GM21528 (cell line): ENCODE measurements at regions not wholly inside any gene's neighbourhood (a gene's known extent, or its start where the extent isn't known, plus 50 kb on each side); places are given as distances from the start of the nearest gene placed in this dataset.

ENCODE experiments used
- ATAC-seq: cut with Tn5 transposase; IDR thresholded peaks from one replicate; pipeline ENCODE4 v1.9.1; 2021; ENCODE audit warnings: mild to moderate bottlenecking, moderate library complexity; ENCODE audit not compliant: unreplicated experiment, low FRiP score

DNA sequence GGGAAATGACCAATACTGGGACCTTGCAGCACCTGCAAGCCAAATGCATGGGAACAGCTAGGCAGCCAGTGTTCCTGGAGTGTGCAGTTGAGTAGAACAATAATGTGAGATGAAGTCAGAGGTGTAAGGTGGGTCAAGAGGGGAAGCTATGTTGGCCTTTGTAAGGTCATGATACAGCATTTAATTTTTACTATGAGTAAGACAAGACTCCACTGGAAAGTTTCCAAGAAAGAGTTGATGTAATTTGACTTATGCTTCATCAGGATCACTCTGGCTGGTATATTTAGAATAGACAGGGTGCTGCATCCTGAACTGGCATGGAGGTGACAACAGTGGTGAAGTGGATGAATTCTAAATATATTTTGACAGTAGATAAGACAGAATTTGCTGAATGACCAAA lies 744.8 kb downstream of the KCTD16 start:
- no peak for ATAC-seq

DNA sequence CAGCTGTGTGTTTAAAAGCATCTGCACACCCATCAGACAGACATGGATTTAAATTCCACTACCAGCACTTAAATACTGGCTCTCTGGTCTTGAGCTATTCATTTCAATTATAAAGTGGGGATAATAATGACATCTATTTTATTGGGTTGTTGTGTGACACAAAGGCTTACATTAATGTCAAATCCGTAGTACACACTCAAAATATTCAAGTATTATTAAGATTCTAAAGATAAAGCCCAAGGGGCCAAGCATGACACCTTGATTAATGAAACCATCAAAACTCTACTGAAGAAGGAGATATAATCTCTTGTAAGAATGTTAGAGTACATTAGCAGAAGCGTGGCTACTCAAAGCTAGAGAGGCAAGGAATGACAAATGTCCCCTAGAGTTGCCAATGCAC lies 743.0 kb downstream of the KCTD16 start:
- no peak for ATAC-seq

DNA sequence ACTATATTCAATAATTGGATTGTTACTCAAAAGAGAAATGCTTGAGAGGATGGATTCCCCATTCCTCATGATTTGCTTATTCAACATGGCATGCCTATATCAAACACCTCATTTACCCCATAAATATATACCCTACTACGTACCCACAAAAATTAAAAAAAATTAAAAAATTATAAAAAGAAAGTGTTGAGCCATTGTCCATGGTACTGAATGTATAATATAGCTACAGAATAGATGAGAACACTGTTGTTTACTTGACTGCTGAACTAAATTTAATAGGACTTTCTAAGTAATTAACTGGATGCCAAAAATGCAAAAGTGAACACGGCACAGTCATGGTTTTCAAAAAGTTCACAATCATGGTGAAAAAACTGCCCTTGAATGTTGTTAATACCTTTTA lies 725.8 kb downstream of the KCTD16 start:
- ATAC-seq = no peak

DNA sequence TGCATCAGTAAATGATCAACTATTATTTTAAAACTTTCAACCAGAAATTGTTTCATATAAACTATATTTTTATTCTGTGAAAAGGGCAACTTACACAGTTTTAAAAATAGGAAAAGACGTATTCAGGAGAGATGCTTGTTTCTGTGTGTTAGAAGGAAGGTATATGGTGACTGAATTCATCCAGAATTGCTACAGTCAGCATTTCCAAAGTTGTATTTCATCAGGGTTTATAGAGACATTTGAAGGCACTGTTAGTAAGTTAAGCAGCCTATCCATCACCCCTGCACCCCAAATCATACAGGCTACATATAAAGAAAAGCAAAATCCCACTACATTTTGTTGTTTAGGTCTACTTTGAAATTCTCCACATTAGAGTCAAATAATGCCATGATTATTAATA lies 716.0 kb downstream of the KCTD16 start:
- no peak for ATAC-seq

DNA sequence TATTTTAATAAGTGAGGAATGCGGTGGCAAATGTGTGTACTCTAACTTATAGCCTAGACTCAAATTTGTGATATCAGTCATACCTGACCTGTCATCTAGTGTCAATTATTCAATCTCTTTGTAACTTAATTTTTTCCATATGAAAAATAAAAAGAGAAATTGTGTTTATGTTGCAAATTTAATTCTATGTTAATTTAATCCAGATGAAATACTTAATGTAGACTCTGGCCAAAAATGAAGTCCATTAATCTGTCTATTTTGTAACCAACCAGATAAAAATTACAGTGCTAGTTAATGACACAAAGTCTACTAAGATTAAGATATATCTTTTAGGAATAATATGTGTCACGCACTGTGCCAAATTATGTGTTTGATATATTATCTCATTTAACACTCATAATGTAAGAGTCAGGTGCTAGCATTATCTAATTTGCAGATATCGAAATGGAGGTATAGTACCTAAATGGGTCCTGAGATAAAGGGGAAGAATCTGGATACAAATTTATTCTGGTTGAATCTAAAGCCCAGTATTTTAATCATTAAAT lies 712.1 kb downstream of the KCTD16 start:
- no peak for ATAC-seq

DNA sequence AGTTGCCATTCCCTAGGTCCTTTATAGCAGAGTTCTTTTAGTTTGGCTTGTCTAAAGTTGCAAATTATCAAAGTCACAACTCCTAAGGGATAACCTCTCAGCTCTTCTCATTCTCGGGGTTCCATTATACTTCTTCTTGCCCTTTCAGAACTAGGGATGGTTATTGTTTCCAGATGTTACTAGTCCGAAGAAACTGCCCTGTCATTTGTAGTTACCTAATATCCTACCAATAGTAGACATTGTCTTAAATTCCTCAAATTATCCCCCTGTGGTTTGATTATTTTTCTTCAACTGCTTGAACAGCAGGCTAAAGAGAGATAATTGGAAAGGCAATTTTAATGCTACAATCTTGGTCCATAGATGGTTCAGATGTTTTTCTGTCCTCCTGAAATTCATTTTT lies 709.8 kb downstream of the KCTD16 start:
- ATAC-seq = no peak

DNA sequence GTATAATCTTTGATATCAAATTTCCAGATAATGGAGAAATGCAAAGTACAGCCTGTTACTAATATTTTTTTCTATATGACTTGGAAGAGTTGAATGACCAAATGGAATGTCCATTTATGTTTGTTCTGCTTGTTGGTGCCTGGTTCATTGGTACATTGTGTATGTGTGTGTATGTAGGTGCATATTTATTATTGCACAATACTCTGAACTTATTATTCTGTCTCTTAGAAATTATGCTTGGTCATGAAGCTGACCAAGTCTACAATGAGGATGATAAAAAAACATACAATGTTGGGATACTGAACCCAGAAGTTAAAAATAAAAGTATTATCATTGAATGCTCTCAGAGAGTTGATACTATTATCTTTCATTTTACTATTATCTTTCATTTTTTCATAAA lies 706.3 kb downstream of the KCTD16 start:
- ATAC-seq = no peak

DNA sequence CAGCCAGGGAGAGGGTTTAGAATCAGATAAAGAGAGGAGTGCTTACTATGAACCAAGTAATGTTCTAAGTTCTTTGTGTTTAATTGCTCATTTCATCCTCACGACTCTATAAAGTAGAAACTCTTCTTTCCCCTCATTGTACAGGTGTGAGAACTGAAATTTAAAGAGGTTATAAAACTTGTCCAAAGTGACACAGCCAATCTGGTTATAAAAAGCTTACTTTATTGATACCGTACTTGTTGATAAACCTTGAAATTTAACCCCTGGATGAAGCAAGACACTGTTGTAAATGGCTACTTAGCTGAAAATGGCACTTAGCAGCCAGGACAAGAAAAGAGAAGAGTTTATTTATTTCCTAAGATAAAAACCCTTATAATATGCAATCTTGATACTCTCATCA lies 702.4 kb downstream of the KCTD16 start:
- no peak for ATAC-seq

DNA sequence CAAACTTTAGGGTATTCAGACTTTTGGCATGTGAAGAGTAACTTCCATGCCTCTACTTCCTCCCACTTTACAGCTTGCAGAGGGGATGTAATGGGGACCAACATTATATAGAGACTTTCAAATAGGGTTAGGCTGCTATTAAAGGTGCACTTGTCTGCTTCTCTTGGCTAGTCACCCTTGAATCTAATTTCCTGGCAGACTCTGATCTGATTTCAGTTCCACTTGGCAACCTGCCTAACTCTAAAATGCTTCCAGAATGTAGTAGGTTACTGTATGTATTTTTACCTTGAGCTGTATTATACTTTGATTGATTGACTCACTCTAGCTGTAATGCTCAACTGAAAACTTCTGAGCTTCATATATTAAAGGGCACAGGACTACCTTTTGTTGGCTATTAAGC lies 693.4 kb downstream of the KCTD16 start:
- no peak for ATAC-seq

DNA sequence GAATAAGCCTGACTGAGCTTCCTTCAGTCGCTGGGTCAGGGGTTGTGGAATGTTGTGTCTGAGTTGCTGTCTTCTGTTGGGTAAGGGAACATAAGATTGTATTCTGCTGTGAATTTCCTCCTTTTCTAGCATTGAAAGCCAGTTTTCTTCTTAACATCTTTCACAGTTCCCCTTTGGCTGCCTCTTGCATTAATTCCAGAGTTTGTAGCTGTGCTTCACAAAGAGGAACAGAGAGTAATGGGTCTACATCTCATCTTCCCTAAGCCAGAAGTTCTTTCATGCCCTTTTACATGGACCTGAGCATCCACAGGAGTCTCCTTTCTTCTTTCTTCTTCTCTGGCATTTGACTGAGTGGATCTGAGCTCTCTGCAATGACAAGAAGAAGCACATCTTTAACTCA lies 686.8 kb downstream of the KCTD16 start:
- ATAC-seq = no peak

DNA sequence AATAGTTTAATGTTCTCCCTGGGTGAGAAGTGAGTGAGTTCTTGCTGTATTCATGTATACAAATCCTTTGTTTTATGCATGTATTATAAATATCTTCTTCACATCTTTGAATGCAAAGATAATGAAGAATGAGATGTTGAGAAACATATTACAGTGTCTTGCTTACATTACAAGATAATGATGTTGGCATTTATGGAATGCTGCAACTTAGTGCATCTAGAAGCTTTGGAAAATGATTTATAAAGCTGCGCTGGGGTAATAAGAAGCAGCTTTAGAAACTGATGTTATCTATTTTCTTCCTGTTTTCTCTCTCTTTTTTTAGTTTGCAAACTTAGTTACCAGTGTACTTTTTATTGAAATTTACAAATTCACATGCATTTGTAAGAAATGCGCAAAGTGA lies 673.4 kb downstream of the KCTD16 start:
- no peak for ATAC-seq

DNA sequence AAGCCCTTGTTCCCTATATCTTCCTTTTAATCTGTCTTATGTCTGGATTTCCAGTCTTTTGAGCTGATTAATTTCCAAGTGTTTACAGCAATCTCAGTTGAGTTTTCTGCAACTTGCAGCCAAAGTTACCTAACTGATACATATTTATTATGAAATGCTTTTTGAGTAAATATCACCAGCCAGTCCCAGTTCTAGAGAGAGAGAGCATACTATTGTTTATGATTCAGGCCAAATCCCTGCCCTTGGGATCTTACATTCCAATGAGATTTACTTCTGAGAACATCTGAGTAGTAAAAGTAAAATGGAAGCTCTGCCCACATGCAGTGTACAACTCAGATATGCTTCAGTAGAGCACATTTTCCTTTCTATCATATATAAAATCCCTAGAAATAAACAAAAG lies 661.7 kb downstream of the KCTD16 start:
- ATAC-seq = no peak

DNA sequence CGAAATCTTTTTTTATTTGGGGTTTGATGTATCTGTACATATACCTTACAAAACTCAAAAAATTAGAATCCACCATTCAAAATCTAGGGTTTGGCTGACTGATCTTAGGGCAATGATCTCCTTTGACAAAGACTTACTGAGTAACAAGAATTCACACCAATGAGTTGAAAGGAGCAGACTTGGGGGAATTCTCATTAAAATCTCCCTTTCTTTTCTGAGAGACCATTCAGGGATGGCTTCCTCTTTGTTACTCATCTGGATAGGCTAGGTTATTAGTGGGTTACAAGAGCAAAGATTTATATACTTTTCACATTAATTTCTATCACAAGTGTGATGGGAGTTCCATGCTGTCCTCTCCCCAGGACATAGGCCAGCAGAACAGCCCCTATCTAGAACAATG lies 661.0 kb downstream of the KCTD16 start:
- ATAC-seq = no peak

DNA sequence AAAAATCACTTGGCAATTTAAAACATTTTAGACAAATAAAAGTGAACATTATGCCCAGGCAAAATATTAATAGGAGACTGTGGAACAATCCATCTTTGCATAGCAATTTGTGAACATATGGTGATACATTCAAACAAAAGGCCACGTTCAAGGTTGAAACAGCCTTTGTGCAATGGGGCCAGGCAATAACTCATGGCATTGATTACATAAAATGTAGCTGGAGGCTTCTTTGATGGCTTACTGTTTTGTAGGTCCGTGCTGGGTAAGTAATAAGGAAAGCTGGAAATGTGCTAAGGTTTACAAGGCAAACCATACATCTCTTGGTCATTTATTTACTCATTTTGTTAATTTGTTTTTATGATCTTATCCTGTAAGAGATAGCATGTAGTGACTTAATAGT lies 651.8 kb downstream of the KCTD16 start:
- no peak for ATAC-seq

DNA sequence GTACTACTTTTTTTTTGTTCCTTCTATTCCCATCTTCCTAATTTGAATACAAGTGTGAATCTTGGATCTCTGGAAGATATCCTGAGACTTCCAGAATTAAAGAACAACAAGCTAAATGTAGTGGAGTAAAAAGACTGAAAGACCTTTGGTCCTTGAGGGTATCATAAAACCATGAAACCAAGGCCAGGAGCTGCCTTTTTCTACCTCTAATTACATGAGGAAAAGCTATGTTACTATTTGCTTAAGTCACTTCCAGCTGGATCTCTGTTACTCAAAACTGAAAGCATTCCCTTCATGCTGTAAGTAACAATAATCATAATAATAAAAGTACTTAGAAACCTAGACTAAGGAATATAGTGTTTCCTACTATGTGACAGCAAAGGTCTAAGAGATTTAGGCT lies 649.6 kb downstream of the KCTD16 start:
- ATAC-seq = no peak

DNA sequence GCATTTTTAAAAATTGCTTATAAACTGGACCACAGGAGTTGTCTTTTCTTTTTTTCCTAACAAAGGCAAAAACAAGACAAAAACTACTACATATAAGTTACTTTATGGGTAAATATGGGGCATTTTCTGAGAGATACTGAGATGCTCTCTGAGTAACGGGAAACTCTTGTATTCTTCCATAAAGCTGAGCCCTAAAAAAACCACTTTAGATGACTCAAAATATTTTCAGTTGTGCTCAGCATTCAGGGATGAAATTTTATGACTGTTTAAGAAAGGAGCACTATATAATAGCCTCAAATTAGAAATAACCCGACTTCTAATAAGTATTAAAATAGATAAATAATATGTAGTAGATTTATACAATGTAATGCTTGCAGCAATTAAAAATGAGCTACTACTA lies 644.5 kb downstream of the KCTD16 start:
- no peak for ATAC-seq

DNA sequence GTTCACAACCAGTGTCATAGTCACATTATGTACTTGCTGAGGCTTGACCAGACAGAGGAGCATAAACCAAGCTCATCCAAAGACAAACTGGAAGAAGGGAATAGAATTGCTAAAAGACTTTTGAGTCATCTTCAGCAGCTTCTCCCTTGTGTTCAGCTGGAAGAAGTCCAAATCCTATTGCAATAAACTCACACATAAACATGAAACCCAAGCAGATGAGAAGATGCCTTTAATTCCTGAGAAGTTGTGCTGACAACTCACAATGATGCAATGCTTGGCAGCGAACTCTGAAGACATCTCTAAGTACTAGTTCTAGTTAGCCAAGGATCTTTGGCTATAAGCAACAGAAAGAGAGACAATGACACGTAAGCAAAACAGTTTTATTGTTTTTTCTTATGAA lies 642.1 kb downstream of the KCTD16 start:
- ATAC-seq = no peak

DNA sequence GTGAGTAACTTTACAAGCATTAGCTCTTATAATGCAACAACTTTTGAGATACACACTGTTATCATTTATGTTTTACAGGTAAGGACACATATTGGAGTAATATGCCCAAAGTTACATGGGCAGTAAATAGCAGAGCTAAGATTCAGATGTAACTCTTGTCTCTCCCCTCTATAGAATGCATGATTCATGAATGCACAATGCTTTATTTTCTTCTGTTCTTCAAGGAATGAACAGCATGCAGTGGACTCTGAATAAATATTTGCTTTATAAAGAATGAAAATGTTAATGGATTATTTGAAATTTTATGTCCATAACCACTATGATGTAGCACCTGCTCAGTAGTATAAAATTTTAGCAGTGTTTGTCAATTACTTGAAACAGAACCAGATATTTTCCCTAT lies 629.5 kb downstream of the KCTD16 start:
- ATAC-seq = no peak

DNA sequence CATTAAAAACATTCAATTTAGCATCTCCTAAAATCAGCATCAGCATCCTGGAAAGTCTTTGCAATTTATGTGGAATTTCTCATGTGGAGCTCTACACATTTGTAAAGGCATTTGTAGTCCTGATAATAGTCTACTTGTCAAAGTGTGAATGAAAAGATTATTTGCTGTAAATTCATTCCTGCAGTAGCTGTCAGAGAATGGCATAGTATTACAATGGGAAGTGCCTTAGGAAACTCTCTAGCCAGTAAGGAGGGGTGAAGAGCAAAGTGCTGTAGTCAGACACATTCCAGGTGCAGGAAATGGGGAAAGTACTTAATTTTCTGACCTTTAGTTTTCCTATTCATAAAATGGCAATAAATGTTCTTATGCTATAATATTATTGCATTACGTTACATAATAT lies 627.9 kb downstream of the KCTD16 start:
- ATAC-seq = no peak

DNA sequence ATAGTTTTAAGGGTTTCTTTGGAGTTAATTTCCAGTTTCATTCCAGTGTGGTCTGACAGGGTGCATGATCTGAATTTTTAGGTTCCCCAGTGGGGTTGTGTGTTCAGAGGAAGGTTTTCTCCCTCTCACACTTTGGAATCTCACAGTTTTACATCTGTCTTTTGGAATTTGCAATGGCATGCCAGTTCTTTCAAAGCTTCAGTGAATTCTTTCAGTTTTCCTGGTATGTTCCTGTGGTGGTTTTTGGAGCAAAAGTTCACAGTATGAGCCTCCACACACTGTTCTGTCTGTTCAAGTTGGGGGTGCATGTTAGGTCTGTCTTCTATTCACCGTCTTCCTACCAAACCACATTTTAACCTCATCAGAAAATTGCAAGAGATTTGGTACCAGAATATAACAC lies 624.2 kb downstream of the KCTD16 start:
- no peak for ATAC-seq

DNA sequence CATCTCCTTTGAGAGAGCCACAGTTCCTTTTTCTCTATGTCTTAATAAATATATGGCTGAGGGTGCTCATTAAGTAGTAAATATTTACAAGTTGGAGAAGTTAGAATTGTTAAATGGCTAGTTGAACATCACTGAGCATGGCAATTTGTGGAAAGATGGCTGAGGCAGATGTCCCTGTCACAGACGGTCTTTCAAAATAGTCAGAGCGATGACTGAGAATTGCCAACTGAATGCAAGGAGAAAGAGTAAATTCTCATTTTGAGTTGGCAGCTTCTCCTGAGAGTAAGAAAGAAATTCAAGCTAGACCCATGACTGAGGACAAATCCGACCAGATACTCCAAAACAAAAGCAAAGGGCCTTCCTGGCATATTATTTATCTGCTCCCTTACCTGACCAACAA lies 617.9 kb downstream of the KCTD16 start:
- no peak for ATAC-seq

DNA sequence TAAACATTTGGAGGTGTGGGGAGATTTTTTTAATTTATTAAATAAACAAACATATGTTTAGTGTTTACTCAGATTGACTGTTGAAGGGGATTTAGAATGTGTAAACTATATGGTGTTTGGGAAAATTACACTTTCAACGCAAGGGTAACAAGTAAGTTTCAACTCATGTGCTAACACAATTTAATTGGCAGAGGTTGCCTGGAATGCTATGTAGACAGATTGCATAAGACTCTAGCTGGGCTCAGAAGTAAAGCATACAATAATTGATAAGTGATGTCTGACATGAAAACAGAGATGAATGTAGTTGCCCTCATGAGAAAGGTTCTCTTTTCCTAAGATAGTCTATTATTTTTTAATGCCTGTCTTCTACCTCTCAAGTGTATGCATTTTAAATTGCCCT lies 617.4 kb downstream of the KCTD16 start:
- no peak for ATAC-seq

DNA sequence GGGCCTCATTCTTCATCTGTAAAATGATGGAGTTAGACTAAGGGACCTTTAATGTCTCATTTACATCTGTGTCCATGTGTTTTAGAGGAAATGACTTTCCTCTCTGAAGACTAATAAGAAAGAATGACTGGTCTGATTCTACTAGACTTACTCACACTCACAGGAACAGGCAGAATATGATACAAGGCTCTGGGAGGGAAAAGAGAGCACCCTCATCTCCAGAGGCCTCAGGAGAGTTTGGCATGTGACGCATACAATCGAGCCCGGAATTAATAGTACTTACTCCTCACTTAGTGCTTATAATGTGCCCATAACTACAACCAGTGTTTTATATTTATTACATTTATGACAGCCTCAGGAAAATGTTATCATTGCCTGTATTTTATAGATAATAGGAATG lies 608.7 kb downstream of the KCTD16 start:
- no peak for ATAC-seq
